IMR-90 (cell line): ENCODE measurements at regions not wholly inside any gene's neighbourhood (a gene's known extent, or its start where the extent isn't known, plus 50 kb on each side); places are given as distances from the start of the nearest gene placed in this dataset.

Experiments
- ATAC-seq: fragments of 200-7000 bp; cut with Tn5 transposase; 2 replicates; pipeline ENCODE4 v1.9.1; 2020; ENCODE audit warnings: low read depth, mild to moderate bottlenecking, moderate library complexity
- BruUV-seq: library from RNA; stranded (reverse); fragments of 400-500 nt; replicated peaks from 2 replicates; lab custom pipeline; 2021; lab: Mats Ljungman, UMichigan
- CTCF ChIA-PET: fragments of 300-600 bp; formaldehyde crosslinking; extraction: SDS; loops from one replicate; lab custom pipeline; 2021; ENCODE audit warnings: antibody characterized with exemption; lab: Yijun Ruan, JAX
- POLR2A ChIA-PET: fragments of 300-600 bp; sonication (Branson Sonifier 250); formaldehyde crosslinking; loops from one replicate; lab custom pipeline; 2022; ENCODE audit warnings: antibody characterized with exemption; ENCODE audit not compliant: unreplicated experiment; lab: Charles Lee
- DNase-seq: peaks from one replicate; pipeline ENCODE4 v3.0.0; 2013
- H2AFZ ChIP-seq: replicated peaks from 2 replicates; pipeline ENCODE3; 2013; ENCODE audit warnings: low read length, mild to moderate bottlenecking; ENCODE audit not compliant: poor library complexity
- H2AK5ac ChIP-seq: 2 replicates; pipeline ENCODE4 v1.6.1; 2013; ENCODE audit warnings: low read depth, low read length, inconsistent platforms
- H2AK9ac ChIP-seq: replicated peaks from 2 replicates; pipeline ENCODE3; 2013; ENCODE audit warnings: mild to moderate bottlenecking, low read depth, low read length, moderate library complexity; ENCODE audit not compliant: poor library complexity
- H2BK120ac ChIP-seq: 2 replicates; pipeline ENCODE4 v1.6.1; 2013; ENCODE audit warnings: low read depth, low read length, inconsistent platforms
- H2BK15ac ChIP-seq: 3 replicates; pipeline ENCODE4 v1.6.1; 2013; ENCODE audit warnings: low read depth, low read length, inconsistent platforms
- H2BK20ac ChIP-seq: 2 replicates; pipeline ENCODE4 v1.6.1; 2013; ENCODE audit warnings: low read depth, mild to moderate bottlenecking, inconsistent platforms, low read length, moderate library complexity
- H2BK5ac ChIP-seq: 2 replicates; pipeline ENCODE4 v1.6.1; 2013; ENCODE audit warnings: mild to moderate bottlenecking, low read depth, low read length, inconsistent platforms; ENCODE audit not compliant: poor library complexity, severe bottlenecking
- H3K14ac ChIP-seq: replicated peaks from 2 replicates; pipeline ENCODE4 v1.6.1; 2013; ENCODE audit warnings: low read depth, low read length, inconsistent platforms
- H3K18ac ChIP-seq: 2 replicates; pipeline ENCODE4 v1.6.1; 2013; ENCODE audit warnings: low read depth, low read length, control low read depth
- H3K23ac ChIP-seq: 2 replicates; pipeline ENCODE4 v1.6.1; 2013; ENCODE audit warnings: low read depth, low read length, inconsistent platforms
- H3K27ac ChIP-seq: 2 replicates; pipeline ENCODE4 v1.5.1; 2013; ENCODE audit warnings: mild to moderate bottlenecking, control low read depth, low read length; ENCODE audit not compliant: insufficient read depth
- H3K27me3 ChIP-seq: 2 replicates; pipeline ENCODE4 v1.6.1; 2013; ENCODE audit warnings: low read length; ENCODE audit not compliant: control insufficient read depth, insufficient read depth
- H3K36me3 ChIP-seq: 2 replicates; pipeline ENCODE4 v1.6.1; 2013; ENCODE audit warnings: low read length, mixed read lengths; ENCODE audit not compliant: control insufficient read depth, insufficient read depth
- H3K4ac ChIP-seq: 2 replicates; pipeline ENCODE4 v1.6.1; 2013; ENCODE audit warnings: low read depth, low read length, inconsistent platforms
- H3K4me1 ChIP-seq: 2 replicates; pipeline ENCODE4 v1.6.1; 2013; ENCODE audit warnings: low read length, mixed read lengths; ENCODE audit not compliant: control insufficient read depth, insufficient read depth
- H3K4me2 ChIP-seq: 2 replicates; pipeline ENCODE4 v1.6.1; 2013; ENCODE audit warnings: low read depth, mild to moderate bottlenecking, control low read depth, low read length, moderate library complexity
- H3K4me3 ChIP-seq: 2 replicates; pipeline ENCODE4 v1.5.1; 2013; ENCODE audit warnings: low read depth, mild to moderate bottlenecking, control low read depth, low read length, moderate library complexity; ENCODE audit not compliant: insufficient read depth
- H3K56ac ChIP-seq: 2 replicates; pipeline ENCODE4 v1.6.1; 2013; ENCODE audit warnings: low read length, inconsistent platforms; ENCODE audit not compliant: insufficient read depth; ENCODE audit errors: extremely low read depth
- H3K79me1 ChIP-seq, 2 experiments: 2 replicates each; pipeline ENCODE4 v1.6.1; 2013; ENCODE audit warnings: low read length in 2 of 2, inconsistent platforms in 1 of 2, low read depth in 1 of 2
- H3K9ac ChIP-seq: 2 replicates; pipeline ENCODE4 v1.6.1; 2013; ENCODE audit warnings: low read depth, low read length, control low read depth
- H3K9me1 ChIP-seq: 2 replicates; pipeline ENCODE4 v1.6.1; 2013; ENCODE audit warnings: low read length, inconsistent platforms; ENCODE audit not compliant: insufficient read depth
- H3K9me3 ChIP-seq: 2 replicates; pipeline ENCODE4 v1.6.1; 2013; ENCODE audit warnings: low read length; ENCODE audit not compliant: control insufficient read depth, insufficient read depth
- H4K20me1 ChIP-seq: 2 replicates; pipeline ENCODE4 v1.6.1; 2013; ENCODE audit warnings: low read length, inconsistent platforms; ENCODE audit not compliant: insufficient read depth
- H4K5ac ChIP-seq: 2 replicates; pipeline ENCODE4 v1.6.1; 2013; ENCODE audit warnings: mild to moderate bottlenecking, low read depth, low read length, control low read depth
- H4K8ac ChIP-seq, 2 experiments: 2 replicates each; pipeline ENCODE4 v1.6.1; 2013; ENCODE audit warnings: low read depth in 2 of 2, low read length in 2 of 2, control low read depth in 1 of 2, inconsistent platforms in 1 of 2
- H4K91ac ChIP-seq: 2 replicates; pipeline ENCODE4 v1.6.1; 2013; ENCODE audit warnings: low read depth, low read length, inconsistent platforms; ENCODE audit not compliant: insufficient read depth
- CEBPB ChIP-seq: IDR thresholded peaks from 2 replicates; pipeline ENCODE4 v1.6.1; 2012; ENCODE audit warnings: low read depth, low read length, improper control_type of control experiment
- WGBS, 2 experiments: methylation state at CpG; one replicate each; pipeline versions ENCODE4 v1.1.5 to v1.1.7; 2013; ENCODE audit warnings: missing lambda C conversion rate in 2 of 2; ENCODE audit not compliant: insufficient read length in 1 of 2; ENCODE audit errors: extremely low coverage in 2 of 2; 5-methylcytosine and 5-hydroxymethylcytosine counted together
- dilution Hi-C: fragments of 300-500 bp; cut with HindIII; formaldehyde crosslinking; loops from one replicate; pipeline ENCODE4 v1.14.3; 2018; ENCODE audit warnings: low sequenced_read_pairs; ENCODE audit not compliant: unreplicated experiment
- in situ Hi-C: fragments of 300-500 bp; cut with MboI; formaldehyde crosslinking; loops from 3 replicates; pipeline ENCODE4 v1.14.3; 2019; ENCODE audit warnings: low sequenced_read_pairs, inconsistent platforms, mixed read lengths
- intact Hi-C: fragments of 100-400 bp; cut with micrococcal nuclease; formaldehyde crosslinking; loops from 2 replicates; pipeline ENCODE4 v1.10.0; 2022

DNA sequence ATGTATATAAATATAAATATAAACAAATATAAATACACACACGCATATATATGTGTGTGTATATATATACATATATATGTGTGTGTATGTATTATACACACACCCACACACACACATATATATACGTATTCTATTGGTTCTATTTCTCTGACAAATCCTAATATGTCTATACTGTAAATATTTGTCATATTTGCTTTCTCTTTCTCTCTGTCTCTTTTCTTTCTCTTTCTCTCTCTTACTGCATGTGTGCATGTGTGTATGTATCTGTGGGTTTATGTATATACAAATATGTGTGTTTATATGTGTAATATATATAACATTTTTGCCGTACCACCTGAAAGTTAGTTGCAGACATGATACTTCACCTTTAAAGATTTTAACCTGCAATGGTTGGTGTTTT, 174.2 kb upstream of the PLEKHG7 start:
- TF ChIP-seq CEBPB = no peak
- Histone ChIP-seq H3K9me3 (no peaks in the 10 kb centered on the region), H3K4me1 (no peaks in the 10 kb centered on the region), H3K36me3 (no peaks in the 10 kb centered on the region), H4K8ac (no peak overlapping the region), H3K79me1 (no peaks in the 10 kb centered on the region), H4K5ac (no peak overlapping the region), H2AFZ (no peak overlapping the region), H3K27me3 (no peaks in the 10 kb centered on the region), H2BK5ac (no peak overlapping the region), H2AK9ac (no peak overlapping the region), H2BK15ac (no peak overlapping the region), H3K14ac (no peak overlapping the region), H3K9ac (no peak overlapping the region), H3K4me3 (no peak overlapping the region), H4K20me1 (no peaks in the 10 kb centered on the region), H3K23ac (no peak overlapping the region), H3K56ac (no peak overlapping the region), H4K91ac (no peak overlapping the region), H3K4ac (no peak overlapping the region), H2BK120ac (no peak overlapping the region), H3K9me1 (no peaks in the 10 kb centered on the region), H3K4me2 (no peak overlapping the region), H2BK20ac (no peak overlapping the region), H3K27ac (no peak overlapping the region), H2AK5ac (no peak overlapping the region), H3K18ac (no peak overlapping the region)
- ATAC-seq (no peak), DNase-seq (no peak)
- intact Hi-C loops (no loop called here), in situ Hi-C loops (no loop called here), dilution Hi-C loops (no loop called here)
- ChIA-PET CTCF (no interaction called here), POLR2A (no interaction called here)
- no CpG with 5 or more reads among the region's 3 CpGs for WGBS, 2 experiments
- BruUV-seq = no TSS peak
